Nephron (organoid): ENCODE measurements at regions not wholly inside any gene's neighbourhood (a gene's known extent, or its start where the extent isn't known, plus 50 kb on each side); places are given as distances from the start of the nearest gene placed in this dataset.

ENCODE experiments used
- H3K27ac Mint-ChIP-seq, 3 experiments: 2 replicates each; pipeline ENCODE4 v1.8.0; 2020; ENCODE audit warnings: mixed read lengths in 3 of 3, mild to moderate bottlenecking in 2 of 3, moderate library complexity in 1 of 3
- H3K27me3 Mint-ChIP-seq: 2 replicates; pipeline ENCODE4 v1.8.0; 2021; ENCODE audit warnings: low read depth, mild to moderate bottlenecking, moderate library complexity, mixed read lengths
- H3K36me3 Mint-ChIP-seq: 2 replicates; pipeline ENCODE4 v1.8.0; 2020; ENCODE audit warnings: low read depth, mixed read lengths
- H3K4me1 Mint-ChIP-seq: 2 replicates; pipeline ENCODE4 v1.8.0; 2020; ENCODE audit warnings: mixed read lengths
- H3K4me3 Mint-ChIP-seq, 3 experiments: 2 replicates each; pipeline ENCODE4 v1.8.0; 2020; ENCODE audit warnings: mild to moderate bottlenecking in 3 of 3, mixed read lengths in 3 of 3, moderate library complexity in 2 of 3
- H3K9me3 Mint-ChIP-seq: 2 replicates; pipeline ENCODE4 v1.8.0; 2020; ENCODE audit warnings: mixed read lengths
- CTCF ChIP-seq, 3 experiments: fragments of 200-600 bp; sonication (generic); IDR thresholded peaks; one replicate each; pipeline ENCODE4 v1.5.0; 2021; ENCODE audit warnings: antibody characterized with exemption in 3 of 3; ENCODE audit not compliant: unreplicated experiment in 3 of 3

GRCh38 chr7:110257673-110258072, 833.3 kb upstream of the LRRN3 start:
- no peak overlapping the region for H3K27ac Mint-ChIP-seq
- H3K9me3 Mint-ChIP-seq = no peaks in the 10 kb centered on the region
- H3K4me1 Mint-ChIP-seq = peaks cover 10% of the 10 kb centered on the region
- no peak overlapping the region for H3K4me3 Mint-ChIP-seq
- no peaks in the 10 kb centered on the region for H3K27me3 Mint-ChIP-seq
- no peaks in the 10 kb centered on the region for H3K36me3 Mint-ChIP-seq
- TF ChIP-seq CTCF (IDR thresholded peaks at IDR 0.05; ENCODE audit: unreplicated experiment in 3 of 3) = no peak

GRCh38 chr7:110262251-110262650, 828.7 kb upstream of the LRRN3 start:
- H3K36me3 Mint-ChIP-seq = no peaks in the 10 kb centered on the region
- no peak overlapping the region for H3K4me3 Mint-ChIP-seq
- no peak for TF ChIP-seq CTCF (IDR thresholded peaks at IDR 0.05; ENCODE audit: unreplicated experiment in 3 of 3)
- no peaks in the 10 kb centered on the region for H3K27me3 Mint-ChIP-seq
- H3K9me3 Mint-ChIP-seq = no peaks in the 10 kb centered on the region
- H3K4me1 Mint-ChIP-seq = no peaks in the 10 kb centered on the region
- H3K27ac Mint-ChIP-seq = peak overlapping the region in 2 of 3 experiments; percentile 26 to 45

- Mint-ChIP-seq H3K4me1 (no peaks in the 10 kb centered on the region), H3K27ac (no peak overlapping the region), H3K9me3 (peaks cover 9% of the 10 kb centered on the region), H3K36me3 (no peaks in the 10 kb centered on the region), H3K4me3 (no peak overlapping the region), H3K27me3 (no peaks in the 10 kb centered on the region)
- no peak for TF ChIP-seq CTCF (IDR thresholded peaks at IDR 0.05; ENCODE audit: unreplicated experiment in 3 of 3)
Measured at GRCh38 chr7:110264288-110264687, 826.6 kb upstream of the LRRN3 start.

- Mint-ChIP-seq H3K9me3 (no peaks in the 10 kb centered on the region), H3K4me3 (no peak overlapping the region), H3K27ac (no peak overlapping the region), H3K4me1 (no peaks in the 10 kb centered on the region), H3K27me3 (peaks cover 3% of the 10 kb centered on the region), H3K36me3 (no peaks in the 10 kb centered on the region)
- no peak for TF ChIP-seq CTCF (IDR thresholded peaks at IDR 0.05; ENCODE audit: unreplicated experiment in 3 of 3)
Measured at GRCh38 chr7:110281362-110281761, 809.6 kb upstream of the LRRN3 start.

GRCh38 chr7:110283056-110283455, 807.9 kb upstream of the LRRN3 start:
- no peak overlapping the region for H3K4me3 Mint-ChIP-seq
- no peaks in the 10 kb centered on the region for H3K4me1 Mint-ChIP-seq
- TF ChIP-seq CTCF (IDR thresholded peaks at IDR 0.05; ENCODE audit: unreplicated experiment in 3 of 3) = no peak
- no peaks in the 10 kb centered on the region for H3K9me3 Mint-ChIP-seq
- no peaks in the 10 kb centered on the region for H3K27me3 Mint-ChIP-seq
- H3K27ac Mint-ChIP-seq = no peak overlapping the region
- H3K36me3 Mint-ChIP-seq = no peaks in the 10 kb centered on the region

- TF ChIP-seq CTCF (IDR thresholded peaks at IDR 0.05; ENCODE audit: unreplicated experiment in 3 of 3) = no peak
- Mint-ChIP-seq H3K27ac (no peak overlapping the region), H3K4me1 (peaks cover 5% of the 10 kb centered on the region), H3K4me3 (no peak overlapping the region), H3K36me3 (no peaks in the 10 kb centered on the region), H3K9me3 (no peaks in the 10 kb centered on the region), H3K27me3 (no peaks in the 10 kb centered on the region)
Measured at GRCh38 chr7:110291430-110291829, 799.5 kb upstream of the LRRN3 start.
